NB4 (cell line): ENCODE measurements at regions not wholly inside any gene's neighbourhood (a gene's known extent, or its start where the extent isn't known, plus 50 kb on each side); places are given as distances from the start of the nearest gene placed in this dataset.
A peak's percentile ranks its signal among the peaks of the same experiment; 100 is the strongest.

Experiments
- DNase-seq: peaks from one replicate; pipeline ENCODE4 v3.0.0; 2010; ENCODE audit warnings: low read depth
- H3K4me3 ChIP-seq: one replicate; pipeline ENCODE4 v1.5.1; 2011; ENCODE audit warnings: mild to moderate bottlenecking, low read depth, low read length, moderate library complexity
- CTCF ChIP-seq: IDR thresholded peaks from one replicate; pipeline ENCODE4 v1.5.1; 2012; ENCODE audit warnings: low read depth, low read length
- MAX ChIP-seq: IDR thresholded peaks from 2 replicates; pipeline ENCODE4 v1.6.1; 2011; ENCODE audit warnings: low read depth, low read length
- MYC ChIP-seq: IDR thresholded peaks from 2 replicates; pipeline ENCODE4 v1.6.1; 2011; ENCODE audit warnings: low read depth, low read length
- POLR2A ChIP-seq: IDR thresholded peaks from 2 replicates; pipeline ENCODE4 v1.6.1; 2011; ENCODE audit warnings: mild to moderate bottlenecking; ENCODE audit not compliant: insufficient read length; ENCODE audit errors: extremely low read depth

- DNase-seq, result no peak
- TF ChIP-seq POLR2A, result no peak
- no peak for TF ChIP-seq CTCF
- TF ChIP-seq MYC, result no peak
- no peak for TF ChIP-seq MAX
These were observed 228.6 kb upstream of the BCOR start for GRCh38 chrX:40326186-40326965.

GRCh38 chrX:40325161-40325560 is 227.4 kb upstream of the BCOR start:
- H3K4me3 ChIP-seq, result no peak overlapping the region
- no peak for DNase-seq
- TF ChIP-seq POLR2A, result no peak
- TF ChIP-seq CTCF, result no peak
- TF ChIP-seq MAX, result no peak
- no peak for TF ChIP-seq MYC

More at GRCh38 chrX:40326186-40326965, 228.6 kb upstream of the BCOR start:
- no peak overlapping the region for H3K4me3 ChIP-seq

GRCh38 chrX:40323977-40324376 is 226.2 kb upstream of the BCOR start:
- H3K4me3 ChIP-seq, result no peak overlapping the region
- no peak for DNase-seq
- TF ChIP-seq POLR2A, result no peak
- TF ChIP-seq MYC, result no peak
- no peak for TF ChIP-seq MAX
- TF ChIP-seq CTCF, result no peak

- H3K4me3 ChIP-seq, result no peak overlapping the region
- TF ChIP-seq MAX (no peak), CTCF (no peak), POLR2A (no peak), MYC (no peak)
- DNase-seq, result no peak
These were observed 223.1 kb upstream of the BCOR start for GRCh38 chrX:40320819-40321218.

GRCh38 chrX:40318801-40319200 is 221.0 kb upstream of the BCOR start:
- TF ChIP-seq CTCF, result no peak
- TF ChIP-seq MYC, result no peak
- no peak for TF ChIP-seq MAX
- no peak for TF ChIP-seq POLR2A
- H3K4me3 ChIP-seq, result no peak overlapping the region
- DNase-seq, result peak; percentile 9
